GM18867 (cell line): ENCODE measurements at regions not wholly inside any gene's neighbourhood (a gene's known extent, or its start where the extent isn't known, plus 50 kb on each side); places are given as distances from the start of the nearest gene placed in this dataset.
"Not testable (repeated sequence)": the region's sequence is repeated elsewhere in the genome, so short reads cannot be mapped to it uniquely, and the experiment has no call there.

Experiments
- ATAC-seq: cut with Tn5 transposase; IDR thresholded peaks from one replicate; pipeline ENCODE4 v1.9.1; 2021; ENCODE audit warnings: mild to moderate bottlenecking, moderate library complexity; ENCODE audit not compliant: unreplicated experiment

GRCh38 chr1:38522915-38523567 lies 336.5 kb downstream of the RRAGC start:
- no peak for ATAC-seq

- ATAC-seq: no peak
These were observed 343.0 kb downstream of the RRAGC start for GRCh38 chr1:38516560-38516959.

GRCh38 chr1:38512789-38513188 lies 346.8 kb downstream of the RRAGC start:
- no peak for ATAC-seq

- ATAC-seq: no peak
These were observed 347.4 kb downstream of the RRAGC start for GRCh38 chr1:38512024-38512767.

GRCh38 chr1:38508232-38508631 lies 351.3 kb downstream of the RRAGC start:
- no peak for ATAC-seq

GRCh38 chr1:38507563-38507962 lies 352.0 kb downstream of the RRAGC start:
- no peak for ATAC-seq

GRCh38 chr1:38505944-38506343 lies 353.6 kb downstream of the RRAGC start:
- no peak for ATAC-seq

GRCh38 chr1:38502758-38503157 lies 356.8 kb downstream of the RRAGC start:
- ATAC-seq: no peak

GRCh38 chr1:38500891-38501290 lies 358.7 kb downstream of the RRAGC start:
- no peak for ATAC-seq

- ATAC-seq: no peak
These were observed 359.2 kb downstream of the RRAGC start for GRCh38 chr1:38500352-38500751.

- ATAC-seq: no peak
These were observed 360.9 kb downstream of the RRAGC start for GRCh38 chr1:38498686-38499085.

- ATAC-seq: no peak
These were observed 361.5 kb downstream of the RRAGC start for GRCh38 chr1:38497921-38498656.

- not testable (repeated sequence) for ATAC-seq
These were observed 366.3 kb downstream of the RRAGC start for GRCh38 chr1:38493306-38493705.

GRCh38 chr1:38489844-38490270 lies 369.7 kb downstream of the RRAGC start:
- no peak for ATAC-seq

GRCh38 chr1:38488162-38488898 lies 371.2 kb downstream of the RRAGC start:
- no peak for ATAC-seq

- no peak for ATAC-seq
These were observed 372.2 kb downstream of the RRAGC start for GRCh38 chr1:38487396-38487795.

GRCh38 chr1:38486085-38486484 lies 373.5 kb downstream of the RRAGC start:
- ATAC-seq: no peak

- no peak for ATAC-seq
These were observed 377.4 kb downstream of the RRAGC start for GRCh38 chr1:38481871-38482826.

- ATAC-seq: not testable (repeated sequence)
These were observed 379.9 kb downstream of the RRAGC start for GRCh38 chr1:38479662-38480061.

- ATAC-seq: no peak
These were observed 381.8 kb downstream of the RRAGC start for GRCh38 chr1:38477811-38478210.
